OCI-LY7 (cell line): ENCODE measurements at regions not wholly inside any gene's neighbourhood (a gene's known extent, or its start where the extent isn't known, plus 50 kb on each side); places are given as distances from the start of the nearest gene placed in this dataset.
"Not testable (repeated sequence)": the region's sequence is repeated elsewhere in the genome, so short reads cannot be mapped to it uniquely, and the experiment has no call there.

Source experiments
- BruUV-seq: library from RNA; stranded (reverse); fragments of 400-500 nt; replicated peaks from 2 replicates; lab custom pipeline; 2021; lab: Mats Ljungman, UMichigan
- CTCF ChIA-PET: fragments of 300-600 bp; sonication (Branson Sonifier 250); formaldehyde crosslinking; loops from one replicate; lab custom pipeline; 2022; ENCODE audit warnings: antibody characterized with exemption; ENCODE audit not compliant: unreplicated experiment; lab: Charles Lee
- POLR2A ChIA-PET: fragments of 300-600 bp; sonication (Branson Sonifier 250); formaldehyde crosslinking; loops from one replicate; lab custom pipeline; 2022; ENCODE audit warnings: antibody characterized with exemption; lab: Charles Lee
- DNase-seq: peaks from one replicate; pipeline ENCODE4 v3.0.0-alpha.2; 2015; ENCODE audit warnings: low spot score
- H2AFZ ChIP-seq: fragments of 200-600 bp; sonication (generic), shearing (Covaris generic); 2 replicates; pipeline ENCODE4 v1.6.1; 2014; ENCODE audit warnings: mild to moderate bottlenecking, antibody characterized with exemption, low read length, moderate library complexity
- H3K27ac ChIP-seq: fragments of 200-600 bp; sonication (generic); 2 replicates; pipeline ENCODE4 v1.5.1; 2014; ENCODE audit warnings: mixed run types, low read depth, mild to moderate bottlenecking, moderate library complexity, low read length, inconsistent platforms; ENCODE audit not compliant: poor library complexity, severe bottlenecking
- H3K36me3 ChIP-seq: fragments of 200-600 bp; sonication (generic); 2 replicates; pipeline ENCODE4 v1.6.1; 2014; ENCODE audit warnings: mild to moderate bottlenecking, antibody characterized with exemption, low read length, moderate library complexity, mixed read lengths; ENCODE audit not compliant: insufficient read depth
- H3K4me1 ChIP-seq: fragments of 200-600 bp; sonication (generic); 2 replicates; pipeline ENCODE4 v1.5.1; 2014; ENCODE audit warnings: mild to moderate bottlenecking, low read length; ENCODE audit not compliant: insufficient read depth, poor library complexity, severe bottlenecking
- H3K4me2 ChIP-seq: fragments of 200-600 bp; sonication (generic); 2 replicates; pipeline ENCODE4 v1.6.1; 2014; ENCODE audit warnings: mild to moderate bottlenecking, low read length
- H3K4me3 ChIP-seq: fragments of 200-600 bp; sonication (generic); 2 replicates; pipeline ENCODE4 v1.5.1; 2014; ENCODE audit warnings: mild to moderate bottlenecking, low read depth, low read length; ENCODE audit not compliant: poor library complexity, severe bottlenecking
- H3K79me2 ChIP-seq: fragments of 200-600 bp; sonication (generic); 2 replicates; pipeline ENCODE4 v1.6.1; 2016; ENCODE audit warnings: low read depth, mild to moderate bottlenecking, low read length, moderate library complexity, mixed read lengths; ENCODE audit not compliant: insufficient read depth
- H3K9me2 ChIP-seq: fragments of 200-600 bp; sonication (generic); 2 replicates; pipeline ENCODE4 v1.6.1; 2016; ENCODE audit warnings: mild to moderate bottlenecking, low read length, mixed read lengths; ENCODE audit not compliant: insufficient read depth
- H3K9me3 ChIP-seq: fragments of 200-600 bp; sonication (generic); 2 replicates; pipeline ENCODE4 v1.6.1; 2014; ENCODE audit warnings: mild to moderate bottlenecking, mixed run types, low read length, mixed read lengths
- H4K20me1 ChIP-seq: fragments of 200-600 bp; sonication (generic); 2 replicates; pipeline ENCODE4 v1.6.1; 2014; ENCODE audit warnings: mild to moderate bottlenecking, antibody characterized with exemption, low read length, moderate library complexity, mixed read lengths; ENCODE audit not compliant: insufficient read depth
- CTCF ChIP-seq: fragments of 200-600 bp; sonication (generic); conservative IDR thresholded peaks from 2 replicates; pipeline ENCODE4 v1.5.1; 2014; ENCODE audit warnings: mild to moderate bottlenecking, antibody characterized with exemption, low read length, moderate library complexity, mixed read lengths
- EZH2phosphoT487 ChIP-seq: fragments of 200-600 bp; sonication (generic); IDR thresholded peaks from 2 replicates; pipeline ENCODE4 v1.6.1; 2018; ENCODE audit warnings: low read depth, borderline replicate concordance, mild to moderate bottlenecking, mixed run types, antibody characterized with exemption, low read length, moderate library complexity, mixed read lengths
- intact Hi-C: fragments of 100-400 bp; cut with micrococcal nuclease; formaldehyde crosslinking; loops from one replicate; pipeline ENCODE4 v1.10.0; 2022; ENCODE audit not compliant: unreplicated experiment

GRCh38 chr19:20453425-20453935 is 112.1 kb downstream of the ZNF737 start:
- ChIA-PET POLR2A (no interaction called here), CTCF (no interaction called here)
- H3K9me3 ChIP-seq = no peaks in the 10 kb centered on the region
- no peak overlapping the region for H3K4me2 ChIP-seq
- H3K27ac ChIP-seq = no peak overlapping the region
- intact Hi-C loops = no loop called here
- no TSS peak for BruUV-seq
- no peaks in the 10 kb centered on the region for H3K36me3 ChIP-seq
- no peaks in the 10 kb centered on the region for H3K4me1 ChIP-seq
- H3K79me2 ChIP-seq = no peaks in the 10 kb centered on the region
- no peak overlapping the region for H2AFZ ChIP-seq
- no peak overlapping the region for H3K4me3 ChIP-seq
- no peaks in the 10 kb centered on the region for H3K9me2 ChIP-seq
- DNase-seq = no peak
- H4K20me1 ChIP-seq = no peaks in the 10 kb centered on the region
- TF ChIP-seq EZH2phosphoT487 = no peak
- TF ChIP-seq CTCF = no peak

- peak overlapping the region; percentile 14 for H3K4me3 ChIP-seq
- H2AFZ ChIP-seq = peak overlapping the region; percentile 96
- H4K20me1 ChIP-seq = no peaks in the 10 kb centered on the region
- no peaks in the 10 kb centered on the region for H3K9me2 ChIP-seq
- DNase-seq = peak; percentile 10
- H3K9me3 ChIP-seq = no peaks in the 10 kb centered on the region
- peak overlapping the region; percentile 67 for H3K4me2 ChIP-seq
- no TSS peak for BruUV-seq
- H3K36me3 ChIP-seq = no peaks in the 10 kb centered on the region
- peaks cover 19% of the 10 kb centered on the region for H3K4me1 ChIP-seq
- no peaks in the 10 kb centered on the region for H3K79me2 ChIP-seq
- ChIA-PET POLR2A (interaction anchor here (0.7 to 0.8 kb wide), 2 partner anchors 21 to 33 kb away, joined by 3 to 4 read pairs; no protein-coding TSS in a partner anchor), CTCF (no interaction called here)
- TF ChIP-seq EZH2phosphoT487 (no peak), CTCF (no peak)
- intact Hi-C loops = no loop called here
- H3K27ac ChIP-seq = no peak overlapping the region
Measured at GRCh38 chr19:20444202-20444885, 121.2 kb downstream of the ZNF737 start.

- POLR2A ChIA-PET = interaction anchor here (0.6 kb wide), 1 partner anchor 138 kb away, joined by 3 read pairs; no protein-coding TSS in a partner anchor
- H3K79me2 ChIP-seq, H3K4me3 ChIP-seq, H3K4me1 ChIP-seq, H4K20me1 ChIP-seq, H3K9me3 ChIP-seq, BruUV-seq, intact Hi-C loops, H3K9me2 ChIP-seq, H3K27ac ChIP-seq, H3K36me3 ChIP-seq, H3K4me2 ChIP-seq, CTCF ChIA-PET: not testable (repeated sequence)
- H2AFZ ChIP-seq = peak overlapping the region; percentile 61; the same call in 1 of the 2 replicates
- DNase-seq = peak; percentile 14
Measured at GRCh38 chr19:20432266-20432842, 133.2 kb downstream of the ZNF737 start.
